ENCODE measurements at regions not wholly inside any gene's neighbourhood (a gene's known extent, or its start where the extent isn't known, plus 50 kb on each side); places are given as distances from the start of the nearest gene placed in this dataset.

DNA sequence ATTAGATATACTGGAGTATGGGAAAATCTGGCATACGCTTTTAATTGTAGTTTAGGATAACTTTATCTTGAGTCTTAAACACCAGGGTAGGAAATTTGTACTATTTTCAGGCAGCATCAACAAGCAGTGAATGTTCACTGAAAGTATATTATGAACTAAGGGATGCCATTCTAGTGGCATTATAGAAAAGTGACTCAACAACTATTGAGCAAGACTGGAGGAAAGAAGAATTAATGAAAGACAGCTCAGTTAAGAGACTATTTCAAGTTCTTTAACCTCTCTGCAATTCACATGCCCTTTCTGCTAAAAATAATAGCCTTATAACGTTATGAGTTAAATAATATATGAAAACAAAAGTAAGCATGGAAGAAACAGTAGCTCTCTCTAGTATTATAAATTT lies 343.1 kb downstream of the FSCB start:
- no peak for FAIRE-seq
- DNase-seq (ENCODE audit: low spot score in 2 of 2): no peak

DNA sequence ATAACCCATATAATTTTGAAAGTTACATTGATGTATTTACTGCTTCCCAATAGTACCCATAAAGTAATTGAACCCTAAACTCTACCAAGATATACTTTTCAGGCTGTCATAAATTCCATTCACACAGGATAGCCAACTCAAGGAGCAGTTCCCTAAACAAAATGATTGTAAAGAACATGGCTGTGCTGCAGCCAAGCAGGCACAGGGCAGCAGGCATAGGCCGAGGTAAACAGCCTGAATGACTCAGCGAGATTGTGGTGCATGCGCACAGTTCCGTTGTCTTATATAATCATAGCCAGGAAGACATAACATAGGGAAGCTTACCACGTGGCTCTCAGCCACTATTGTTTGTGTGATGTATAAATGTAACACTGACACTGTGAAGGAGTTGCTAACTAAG lies 344.9 kb downstream of the FSCB start:
- FAIRE-seq (no peak), DNase-seq (ENCODE audit: low spot score in 2 of 2) (no peak)

DNA sequence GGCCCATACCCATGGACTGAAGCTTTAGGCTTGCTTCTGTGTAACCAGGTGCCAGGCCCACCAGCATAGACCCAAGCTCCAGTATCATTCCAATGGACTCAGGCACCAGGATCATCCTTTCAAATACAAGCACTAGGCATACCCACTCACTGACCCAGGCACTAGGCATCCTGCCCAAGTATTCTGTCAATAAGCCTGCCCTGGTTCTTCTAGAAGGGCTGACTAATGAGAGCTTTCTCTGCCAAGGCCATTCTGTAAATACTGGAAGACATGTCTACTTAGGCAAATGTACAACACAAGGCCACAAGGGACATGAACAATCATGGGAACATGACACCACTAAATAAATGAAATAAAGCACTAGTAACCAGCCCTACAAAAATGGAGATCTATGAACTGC lies 352.2 kb downstream of the FSCB start:
- DNase-seq (ENCODE audit: low spot score in 2 of 2): no peak
- no peak for FAIRE-seq

GRCh38 chr14:44154446-44154845 lies 352.6 kb downstream of the FSCB start:
- no peak for DNase-seq (ENCODE audit: low spot score in 2 of 2)
- no peak for FAIRE-seq

GRCh38 chr14:44151130-44151820 lies 355.8 kb downstream of the FSCB start:
- FAIRE-seq: no peak
- no peak for DNase-seq (ENCODE audit: low spot score in 2 of 2)

GRCh38 chr14:44149597-44149996 lies 357.5 kb downstream of the FSCB start:
- DNase-seq (ENCODE audit: low spot score in 2 of 2) (no peak), FAIRE-seq (no peak)

- FAIRE-seq: no peak
- DNase-seq (ENCODE audit: low spot score in 2 of 2): no peak
Measured at GRCh38 chr14:44142006-44142405, 365.1 kb downstream of the FSCB start.

- no peak for FAIRE-seq
- no peak for DNase-seq (ENCODE audit: low spot score in 2 of 2)
Measured at GRCh38 chr14:44135972-44136371, 371.1 kb downstream of the FSCB start.

GRCh38 chr14:44131861-44132260 lies 375.2 kb downstream of the FSCB start:
- DNase-seq (ENCODE audit: low spot score in 2 of 2) (no peak), FAIRE-seq (no peak)

DNA sequence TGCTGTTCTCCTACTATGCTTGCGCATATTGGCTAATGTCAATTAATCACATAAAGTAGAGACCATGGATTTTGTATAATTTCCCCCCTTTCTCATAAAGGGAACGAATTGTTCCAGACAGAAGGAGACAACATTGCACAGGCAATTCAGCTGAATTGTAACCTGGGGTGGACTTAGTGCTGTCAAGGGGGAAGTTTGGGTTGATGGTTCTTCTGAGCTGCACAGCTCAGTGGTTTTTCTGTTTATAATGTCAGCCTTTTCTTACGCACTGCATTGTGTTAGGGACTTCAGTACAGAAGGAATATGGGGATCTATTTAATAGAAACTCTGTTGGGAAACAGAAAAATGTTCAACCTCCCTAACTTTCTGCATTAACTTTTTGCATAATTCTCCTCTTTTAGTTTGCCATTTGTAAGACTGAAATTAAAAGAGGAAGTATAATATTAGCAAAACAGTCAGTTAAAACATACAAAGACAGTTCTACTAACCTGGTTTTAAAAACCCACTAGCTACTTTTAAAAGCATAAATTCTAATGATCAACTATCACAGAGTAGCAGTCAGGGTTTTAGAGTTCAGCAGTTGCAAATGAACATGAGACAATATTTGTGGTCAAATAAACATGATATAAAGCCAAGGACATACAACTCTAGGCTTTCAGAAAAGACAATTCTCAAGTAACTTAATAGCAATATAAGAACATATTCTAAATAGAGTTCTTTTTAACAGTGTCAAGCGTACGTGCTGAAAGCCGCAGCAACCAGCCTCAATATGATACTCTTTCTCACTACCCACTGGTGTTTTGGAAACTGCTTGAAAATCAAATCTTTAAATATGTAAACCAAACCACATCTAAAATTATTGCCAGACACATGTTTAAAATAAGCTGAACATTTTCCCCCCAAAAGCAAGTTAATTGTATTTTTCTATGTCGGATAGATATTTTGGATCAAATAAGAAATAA lies 393.0 kb downstream of the FSCB start:
- no peak for FAIRE-seq
- no peak for DNase-seq (ENCODE audit: low spot score in 2 of 2)

GRCh38 chr14:44112774-44113460 lies 394.2 kb downstream of the FSCB start:
- FAIRE-seq (no peak), DNase-seq (ENCODE audit: low spot score in 2 of 2) (no peak)

GRCh38 chr14:44109036-44109435 lies 398.0 kb downstream of the FSCB start:
- no peak for FAIRE-seq

DNA sequence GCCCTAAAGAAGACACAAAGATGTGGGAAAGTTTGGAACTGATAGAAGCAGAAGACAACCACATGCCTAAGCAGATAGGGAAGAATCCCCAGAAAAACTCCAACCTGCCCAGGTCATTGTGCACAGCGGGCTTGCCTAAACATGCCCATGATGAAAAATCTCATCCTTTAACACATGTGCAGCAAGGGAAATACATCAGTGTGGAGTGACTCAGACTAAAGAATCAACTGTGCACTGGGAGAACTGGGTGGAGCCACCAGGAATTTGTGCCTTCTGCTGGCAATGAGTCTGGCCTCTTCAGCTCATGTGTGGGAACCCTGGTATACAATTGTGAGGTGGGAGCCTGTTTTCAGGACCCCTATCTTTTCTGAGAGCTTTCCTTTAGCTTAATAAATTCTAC lies 398.5 kb downstream of the FSCB start:
- DNase-seq (ENCODE audit: low spot score in 2 of 2) (no peak), FAIRE-seq (no peak)

More at GRCh38 chr14:44109036-44109435, 398.0 kb downstream of the FSCB start:
- DNase-seq (ENCODE audit: low spot score in 2 of 2): no peak

DNA sequence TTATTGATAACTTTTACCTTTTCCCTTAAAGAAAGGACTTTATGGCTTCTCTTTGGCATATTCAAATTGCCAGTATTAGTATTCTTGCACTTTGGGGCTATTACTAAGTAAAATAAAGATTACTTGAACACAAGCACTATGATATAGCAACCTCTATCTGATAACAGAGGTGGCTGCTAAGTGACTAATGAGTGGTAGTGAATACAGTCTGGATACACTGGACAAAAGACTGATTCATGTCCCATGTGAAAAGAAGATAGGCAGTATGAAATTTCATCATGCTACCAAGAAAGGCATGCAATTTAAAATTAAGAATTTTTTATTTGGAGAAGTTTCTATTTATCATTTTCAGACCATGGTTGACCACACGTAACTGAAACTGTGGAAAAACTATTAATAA lies 399.9 kb downstream of the FSCB start:
- FAIRE-seq: no peak
- DNase-seq (ENCODE audit: low spot score in 2 of 2): no peak

GRCh38 chr14:44099743-44100488 lies 407.2 kb downstream of the FSCB start:
- FAIRE-seq (no peak), DNase-seq (ENCODE audit: low spot score in 2 of 2) (no peak)

GRCh38 chr14:44081146-44081545 lies 425.9 kb downstream of the FSCB start:
- FAIRE-seq: no peak
- DNase-seq (ENCODE audit: low spot score in 2 of 2): no peak

DNA sequence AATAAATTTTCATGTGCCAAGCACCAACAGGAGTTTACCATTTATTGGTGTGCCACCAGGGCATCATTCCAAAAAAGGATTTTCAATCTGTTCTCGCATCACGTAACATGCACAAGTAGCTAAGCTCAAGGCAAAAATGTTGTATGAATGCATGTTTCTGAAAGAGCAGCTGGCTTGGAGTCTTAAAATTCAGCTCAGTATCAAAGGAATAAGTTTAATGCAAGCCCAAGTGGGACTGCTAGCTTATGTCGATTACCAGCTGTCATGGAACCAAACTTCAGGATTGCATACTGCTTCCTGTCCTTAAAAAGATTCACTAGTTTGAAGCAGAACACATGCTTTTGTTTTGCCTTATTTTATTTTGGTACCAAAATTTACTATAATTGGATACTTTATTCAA lies 437.0 kb downstream of the FSCB start:
- FAIRE-seq (no peak), DNase-seq (ENCODE audit: low spot score in 2 of 2) (no peak)

DNA sequence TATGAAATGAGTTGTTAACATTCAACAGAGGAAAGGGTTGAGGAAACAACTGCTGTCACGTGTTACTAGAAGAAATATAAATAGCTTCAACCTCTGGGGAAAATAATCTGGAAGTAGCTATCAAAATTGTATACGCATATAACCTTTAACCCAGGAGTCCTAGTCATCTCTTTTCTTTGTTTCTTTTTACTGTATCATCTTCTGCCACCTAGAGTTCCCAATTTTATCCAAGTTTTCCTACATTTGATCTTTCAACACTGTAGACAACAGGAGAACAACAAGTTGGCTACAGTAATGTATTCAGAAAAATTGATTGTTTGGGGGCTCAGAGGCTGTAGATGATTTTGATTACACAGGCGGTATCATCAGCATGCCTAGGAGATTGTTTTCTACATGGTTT lies 453.7 kb downstream of the FSCB start:
- DNase-seq (ENCODE audit: low spot score in 2 of 2): no peak
- FAIRE-seq: no peak

DNA sequence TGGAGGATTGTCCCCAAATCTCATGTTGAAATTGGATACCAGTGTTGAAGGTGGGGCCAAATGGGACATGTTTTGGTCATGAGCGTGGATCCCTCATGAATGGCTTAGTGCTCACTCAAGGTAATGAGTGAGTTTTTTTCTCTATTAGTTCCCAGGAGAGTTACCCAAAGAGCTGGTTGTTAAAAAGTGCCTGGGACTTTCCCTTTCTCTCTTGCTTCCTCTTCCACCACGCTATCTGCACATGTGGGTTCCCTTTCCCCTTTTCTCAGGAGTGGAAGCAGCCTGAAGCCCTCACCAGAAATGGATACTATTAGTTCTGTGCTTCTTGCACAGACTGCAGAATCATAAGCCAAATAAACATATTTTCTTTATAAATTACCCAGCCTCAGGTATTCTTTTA lies 465.4 kb downstream of the FSCB start:
- DNase-seq (ENCODE audit: low spot score in 2 of 2) (no peak), FAIRE-seq (no peak)

DNA sequence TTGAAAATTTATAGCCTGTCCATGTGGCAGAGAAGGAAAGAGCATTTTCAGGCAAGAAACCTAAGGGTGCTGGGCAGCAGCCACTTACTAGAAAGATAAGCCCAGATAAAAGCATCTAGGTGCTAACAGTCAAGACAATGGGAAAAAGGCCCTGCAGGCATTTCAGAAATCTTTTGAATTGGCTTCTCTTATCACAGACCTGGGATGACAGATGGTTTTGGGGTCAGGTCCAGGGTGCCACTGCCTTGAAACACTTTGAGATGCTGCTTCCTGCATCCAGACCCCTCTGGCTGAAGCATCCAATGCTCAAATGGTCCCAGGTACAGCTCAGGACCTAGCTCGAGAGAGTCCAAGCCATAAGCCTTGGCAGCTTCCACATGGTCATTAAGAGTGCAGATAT lies 466.5 kb downstream of the FSCB start:
- no peak for DNase-seq (ENCODE audit: low spot score in 2 of 2)
- FAIRE-seq: no peak

GRCh38 chr14:44036248-44036647 lies 470.8 kb downstream of the FSCB start:
- FAIRE-seq (no peak), DNase-seq (ENCODE audit: low spot score in 2 of 2) (no peak)
